AG04449 (cell line): ENCODE measurements at regions not wholly inside any gene's neighbourhood (a gene's known extent, or its start where the extent isn't known, plus 50 kb on each side); places are given as distances from the start of the nearest gene placed in this dataset.
"Not testable (repeated sequence)": the region's sequence is repeated elsewhere in the genome, so short reads cannot be mapped to it uniquely, and the experiment has no call there.

ENCODE experiments used
- CTCF ChIA-PET: fragments of 350-600 bp; formaldehyde crosslinking; extraction: SDS; loops from one replicate; lab custom pipeline; 2021; ENCODE audit warnings: antibody characterized with exemption; lab: Yijun Ruan, JAX
- POLR2A ChIA-PET: fragments of 400-600, 350-600 bp; formaldehyde crosslinking; extraction: SDS; loops from one replicate; lab custom pipeline; 2020; ENCODE audit warnings: antibody characterized with exemption, inconsistent platforms; lab: Yijun Ruan, JAX
- DNase-seq: peaks from one replicate; pipeline ENCODE4 v3.0.0-alpha.2; 2010; ENCODE audit warnings: low read depth, low spot score
- H3K4me3 ChIP-seq: 2 replicates; pipeline ENCODE4 v1.5.1; 2011; ENCODE audit warnings: low read depth, mild to moderate bottlenecking, control low read depth, low read length
- TF ChIP-seq, protein P1 (sequence below): IDR thresholded peaks from one replicate; pipeline ENCODE4 v1.5.1; 2011; ENCODE audit warnings: mild to moderate bottlenecking, moderate library complexity, low read length, control low read depth, inconsistent platforms; ENCODE audit not compliant: insufficient read depth; ENCODE audit errors: missing control alignments

DNA sequence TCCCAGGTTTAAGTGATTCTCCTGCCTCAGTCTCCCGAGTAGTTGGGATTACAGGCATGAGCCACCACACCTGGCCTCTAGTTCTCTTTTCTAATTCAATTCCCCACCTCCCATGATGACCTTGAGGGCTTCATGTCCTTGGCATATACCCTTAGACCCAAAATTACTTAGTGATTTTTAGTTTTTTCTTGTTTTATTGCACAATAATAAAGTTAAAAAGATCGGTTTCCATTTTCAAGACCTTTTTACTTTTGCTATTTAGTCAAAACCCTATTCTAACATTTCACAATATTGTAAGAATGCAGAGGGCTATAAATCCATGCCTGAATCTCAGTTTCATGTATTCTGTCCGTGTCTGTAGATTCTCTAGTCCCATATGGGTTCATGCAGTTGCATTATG, 354.6 kb upstream of the FANCL start:
- no peak overlapping the region for H3K4me3 ChIP-seq
- ChIA-PET CTCF (no interaction called here), POLR2A (no interaction called here)
- TF ChIP-seq, protein P1, sequence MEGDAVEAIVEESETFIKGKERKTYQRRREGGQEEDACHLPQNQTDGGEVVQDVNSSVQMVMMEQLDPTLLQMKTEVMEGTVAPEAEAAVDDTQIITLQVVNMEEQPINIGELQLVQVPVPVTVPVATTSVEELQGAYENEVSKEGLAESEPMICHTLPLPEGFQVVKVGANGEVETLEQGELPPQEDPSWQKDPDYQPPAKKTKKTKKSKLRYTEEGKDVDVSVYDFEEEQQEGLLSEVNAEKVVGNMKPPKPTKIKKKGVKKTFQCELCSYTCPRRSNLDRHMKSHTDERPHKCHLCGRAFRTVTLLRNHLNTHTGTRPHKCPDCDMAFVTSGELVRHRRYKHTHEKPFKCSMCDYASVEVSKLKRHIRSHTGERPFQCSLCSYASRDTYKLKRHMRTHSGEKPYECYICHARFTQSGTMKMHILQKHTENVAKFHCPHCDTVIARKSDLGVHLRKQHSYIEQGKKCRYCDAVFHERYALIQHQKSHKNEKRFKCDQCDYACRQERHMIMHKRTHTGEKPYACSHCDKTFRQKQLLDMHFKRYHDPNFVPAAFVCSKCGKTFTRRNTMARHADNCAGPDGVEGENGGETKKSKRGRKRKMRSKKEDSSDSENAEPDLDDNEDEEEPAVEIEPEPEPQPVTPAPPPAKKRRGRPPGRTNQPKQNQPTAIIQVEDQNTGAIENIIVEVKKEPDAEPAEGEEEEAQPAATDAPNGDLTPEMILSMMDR, result no peak
- no peak for DNase-seq

DNA sequence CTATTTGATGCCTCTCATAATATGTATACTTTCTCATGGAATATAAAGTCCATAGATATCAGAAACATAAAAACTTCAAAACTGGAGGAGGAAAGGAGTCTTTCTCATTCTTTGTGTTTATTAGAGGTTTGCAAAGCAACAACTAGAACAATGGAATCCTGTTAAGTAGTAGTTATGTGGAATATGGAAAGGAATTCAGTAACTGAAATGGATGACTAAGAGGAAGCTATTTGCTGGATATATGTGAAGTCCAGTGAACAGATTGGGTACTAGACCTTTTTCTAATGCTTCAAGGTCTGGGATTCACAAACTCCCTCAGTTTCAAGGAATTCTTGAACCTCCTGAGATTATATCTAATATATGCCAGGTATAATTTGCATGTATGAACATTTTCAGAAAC, 353.6 kb upstream of the FANCL start:
- TF ChIP-seq, protein P1, result no peak
- ChIA-PET CTCF (no interaction called here), POLR2A (no interaction called here)
- no peak overlapping the region for H3K4me3 ChIP-seq
- DNase-seq, result no peak

DNA sequence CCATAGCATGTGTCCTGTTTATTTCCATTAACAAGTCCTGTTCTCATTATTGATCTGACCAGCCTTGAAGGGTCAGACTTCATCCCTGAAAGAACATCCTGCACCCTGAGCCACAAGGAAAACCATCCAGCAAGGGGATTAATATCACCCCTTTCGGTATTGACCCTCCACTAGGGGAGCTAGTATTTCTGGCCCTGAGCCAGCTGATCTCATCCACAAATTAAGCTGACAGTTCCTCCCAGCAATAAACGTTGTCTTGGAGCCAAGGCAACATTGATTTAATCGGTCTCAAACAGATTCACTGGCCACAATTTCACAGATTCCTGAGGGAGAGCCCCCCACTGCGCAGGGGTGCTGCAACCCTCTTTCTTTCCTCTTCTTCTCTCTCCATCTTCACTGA, 353.1 kb upstream of the FANCL start:
- ChIA-PET CTCF (no interaction called here), POLR2A (no interaction called here)
- DNase-seq, result no peak
- H3K4me3 ChIP-seq, result no peak overlapping the region
- TF ChIP-seq, protein P1, result no peak

DNA sequence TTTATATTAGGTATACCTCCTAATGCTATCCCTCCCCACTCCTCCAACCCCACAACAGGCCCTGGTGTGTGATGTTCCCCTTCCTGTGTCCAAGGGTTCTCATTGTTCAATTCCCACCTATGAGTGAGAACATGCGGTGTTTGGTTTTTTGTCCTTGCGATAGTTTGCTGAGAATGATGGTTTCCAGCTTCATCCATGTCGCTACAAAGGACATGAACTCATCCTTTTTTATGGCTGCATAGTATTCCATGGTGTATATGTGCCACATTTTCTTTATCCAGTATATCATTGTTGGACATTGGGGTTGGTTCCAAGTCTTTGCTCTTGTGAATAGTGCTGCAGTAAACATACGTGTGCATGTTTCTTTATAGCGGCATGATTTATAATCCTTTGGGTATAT, 345.1 kb upstream of the FANCL start:
- POLR2A ChIA-PET, DNase-seq, H3K4me3 ChIP-seq, CTCF ChIA-PET: not testable (repeated sequence)

DNA sequence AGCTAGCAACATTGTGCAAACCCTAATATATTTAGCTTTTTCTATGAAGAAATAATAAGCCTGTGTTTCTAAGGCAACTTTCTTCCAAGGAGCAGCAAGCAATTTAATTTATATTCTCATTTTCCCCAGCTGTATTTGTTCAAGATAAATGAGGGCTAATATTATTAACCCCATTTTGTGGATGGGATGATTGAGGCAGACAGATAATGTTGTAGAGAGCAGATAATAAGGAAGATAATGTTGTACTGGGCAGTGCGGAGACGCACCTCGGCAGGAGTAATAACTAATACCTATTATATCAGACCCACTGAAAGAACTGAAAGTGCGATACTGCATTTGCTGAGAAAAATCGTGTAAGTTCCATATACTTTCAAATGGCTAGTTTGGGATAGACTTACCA, 344.1 kb upstream of the FANCL start:
- TF ChIP-seq, protein P1, result no peak
- POLR2A ChIA-PET, result no interaction called here
- CTCF ChIA-PET, result no interaction called here
- no peak overlapping the region for H3K4me3 ChIP-seq
- no peak for DNase-seq

DNA sequence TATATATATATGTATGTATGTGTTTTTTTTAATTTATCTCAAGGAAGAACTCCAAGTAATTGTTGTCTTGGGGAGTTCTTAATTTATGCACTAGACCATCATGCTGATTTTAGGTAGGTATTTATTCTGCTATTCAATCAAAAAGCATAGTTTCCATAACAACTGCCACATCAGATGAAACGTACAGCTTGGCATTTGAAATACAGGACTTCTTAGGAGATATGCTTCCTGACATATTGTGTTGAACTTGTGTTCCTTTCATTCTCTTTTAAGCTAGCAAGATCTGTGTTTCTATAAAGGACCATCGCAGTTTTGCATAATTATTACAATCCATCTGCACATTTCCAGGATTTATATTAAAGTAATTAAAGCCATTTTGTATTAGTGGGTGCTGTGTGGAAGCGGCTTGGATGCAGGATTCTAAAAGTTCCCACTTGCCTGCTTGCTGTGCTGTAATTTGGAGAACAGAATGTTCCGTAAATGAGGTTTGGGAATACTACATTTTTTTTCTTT, 343.5 kb upstream of the FANCL start:
- H3K4me3 ChIP-seq, result no peak overlapping the region
- DNase-seq, result no peak
- TF ChIP-seq, protein P1, result no peak
- ChIA-PET POLR2A (no interaction called here), CTCF (no interaction called here)

DNA sequence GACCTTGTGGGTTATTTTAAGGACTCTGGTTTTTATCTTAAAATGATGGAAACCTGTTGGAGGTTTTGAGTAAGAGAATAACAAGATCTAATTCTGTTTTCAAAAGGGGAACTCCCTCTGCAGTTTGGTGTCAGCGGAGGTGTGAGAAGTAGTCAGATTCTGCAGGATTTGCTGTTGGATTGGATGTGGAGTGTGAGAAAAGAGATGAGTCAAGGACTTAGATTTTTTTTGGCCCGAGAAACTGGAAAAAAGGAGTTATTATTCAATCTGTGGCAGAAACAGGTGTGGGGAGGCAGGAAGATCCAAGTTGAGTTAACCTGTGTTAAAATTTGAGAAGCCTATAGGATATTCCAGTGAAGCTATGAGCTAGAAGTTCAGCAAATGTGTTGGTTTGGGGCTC, 337.2 kb upstream of the FANCL start:
- ChIA-PET POLR2A (no interaction called here), CTCF (no interaction called here)
- H3K4me3 ChIP-seq, result no peak overlapping the region
- DNase-seq, result no peak
- TF ChIP-seq, protein P1, result no peak
